GM19455 (cell line): ENCODE measurements at regions not wholly inside any gene's neighbourhood (a gene's known extent, or its start where the extent isn't known, plus 50 kb on each side); places are given as distances from the start of the nearest gene placed in this dataset.
A peak's percentile ranks its signal among the peaks of the same experiment; 100 is the strongest.
"Not testable (repeated sequence)": the region's sequence is repeated elsewhere in the genome, so short reads cannot be mapped to it uniquely, and the experiment has no call there.

Source experiments
- ATAC-seq: cut with Tn5 transposase; IDR thresholded peaks from one replicate; pipeline ENCODE4 v1.9.1; 2021; ENCODE audit not compliant: unreplicated experiment

- ATAC-seq, result peak; percentile 85
These were observed 323.1 kb upstream of the FAM78B start for GRCh38 chr1:166489670-166490436.

GRCh38 chr1:166490437-166490991 is 323.7 kb upstream of the FAM78B start:
- ATAC-seq, result no peak

GRCh38 chr1:166493765-166494164 is 327.0 kb upstream of the FAM78B start:
- ATAC-seq, result not testable (repeated sequence)

GRCh38 chr1:166507347-166507746 is 331.9 kb upstream of the POGK start:
- ATAC-seq, result no peak

GRCh38 chr1:166511761-166512160 is 327.5 kb upstream of the POGK start:
- no peak for ATAC-seq

- ATAC-seq, result no peak
These were observed 325.2 kb upstream of the POGK start for GRCh38 chr1:166514067-166514466.

- no peak for ATAC-seq
These were observed 311.5 kb upstream of the POGK start for GRCh38 chr1:166527752-166528151.

GRCh38 chr1:166538646-166539045 is 300.6 kb upstream of the POGK start:
- no peak for ATAC-seq

- no peak for ATAC-seq
These were observed 295.2 kb upstream of the POGK start for GRCh38 chr1:166544036-166544435.

GRCh38 chr1:166544561-166544960 is 294.7 kb upstream of the POGK start:
- no peak for ATAC-seq

GRCh38 chr1:166552706-166553105 is 286.6 kb upstream of the POGK start:
- no peak for ATAC-seq

- no peak for ATAC-seq
These were observed 268.3 kb upstream of the POGK start for GRCh38 chr1:166570954-166571353.

GRCh38 chr1:166573199-166573598 is 266.1 kb upstream of the POGK start:
- no peak for ATAC-seq

GRCh38 chr1:166579557-166580501 is 259.4 kb upstream of the POGK start:
- no peak for ATAC-seq

- no peak for ATAC-seq
These were observed 250.5 kb upstream of the POGK start for GRCh38 chr1:166588741-166589140.

- no peak for ATAC-seq
These were observed 249.1 kb upstream of the POGK start for GRCh38 chr1:166590161-166590560.

- no peak for ATAC-seq
These were observed 244.6 kb upstream of the POGK start for GRCh38 chr1:166594646-166595045.

- no peak for ATAC-seq
These were observed 241.8 kb upstream of the POGK start for GRCh38 chr1:166597516-166597915.

GRCh38 chr1:166600574-166600973 is 238.7 kb upstream of the POGK start:
- ATAC-seq, result no peak

GRCh38 chr1:166601650-166602278 is 237.5 kb upstream of the POGK start:
- no peak for ATAC-seq

- not testable (repeated sequence) for ATAC-seq
These were observed 236.5 kb upstream of the POGK start for GRCh38 chr1:166602801-166603200.
